PC-9 (cell line): ENCODE measurements at regions not wholly inside any gene's neighbourhood (a gene's known extent, or its start where the extent isn't known, plus 50 kb on each side); places are given as distances from the start of the nearest gene placed in this dataset.

Experiments used
- EZH2 ChIP-seq: fragments of 200-600 bp; sonication (generic); IDR thresholded peaks from 2 replicates; pipeline ENCODE4 v1.8.0; 2017; ENCODE audit warnings: antibody characterized with exemption, low read depth
- TF ChIP-seq, protein P1 (sequence below): fragments of 200-600 bp; sonication (generic); conservative IDR thresholded peaks from 2 replicates; pipeline ENCODE4 v1.6.1; 2017; ENCODE audit warnings: mixed run types, antibody characterized with exemption, mild to moderate bottlenecking, moderate library complexity

- TF ChIP-seq, protein P1, sequence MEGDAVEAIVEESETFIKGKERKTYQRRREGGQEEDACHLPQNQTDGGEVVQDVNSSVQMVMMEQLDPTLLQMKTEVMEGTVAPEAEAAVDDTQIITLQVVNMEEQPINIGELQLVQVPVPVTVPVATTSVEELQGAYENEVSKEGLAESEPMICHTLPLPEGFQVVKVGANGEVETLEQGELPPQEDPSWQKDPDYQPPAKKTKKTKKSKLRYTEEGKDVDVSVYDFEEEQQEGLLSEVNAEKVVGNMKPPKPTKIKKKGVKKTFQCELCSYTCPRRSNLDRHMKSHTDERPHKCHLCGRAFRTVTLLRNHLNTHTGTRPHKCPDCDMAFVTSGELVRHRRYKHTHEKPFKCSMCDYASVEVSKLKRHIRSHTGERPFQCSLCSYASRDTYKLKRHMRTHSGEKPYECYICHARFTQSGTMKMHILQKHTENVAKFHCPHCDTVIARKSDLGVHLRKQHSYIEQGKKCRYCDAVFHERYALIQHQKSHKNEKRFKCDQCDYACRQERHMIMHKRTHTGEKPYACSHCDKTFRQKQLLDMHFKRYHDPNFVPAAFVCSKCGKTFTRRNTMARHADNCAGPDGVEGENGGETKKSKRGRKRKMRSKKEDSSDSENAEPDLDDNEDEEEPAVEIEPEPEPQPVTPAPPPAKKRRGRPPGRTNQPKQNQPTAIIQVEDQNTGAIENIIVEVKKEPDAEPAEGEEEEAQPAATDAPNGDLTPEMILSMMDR: no peak
- TF ChIP-seq EZH2: no peak
Observed at GRCh38 chr10:100621360-100622205, 85.8 kb downstream of the HIF1AN start.
